K562 (cell line): ENCODE measurements at regions not wholly inside any gene's neighbourhood (a gene's known extent, or its start where the extent isn't known, plus 50 kb on each side); places are given as distances from the start of the nearest gene placed in this dataset.

ENCODE experiments used
- ATAC-seq: fragments of 200-7000 bp; cut with Tn5 transposase; 3 replicates; pipeline ENCODE4 v1.9.1; 2020; ENCODE audit warnings: moderate library complexity
- BruUV-seq: library from RNA; stranded (reverse); fragments of 400-500 nt; replicated peaks from 2 replicates; lab custom pipeline; 2021; lab: Mats Ljungman, UMichigan
- CTCF ChIA-PET: fragments of 300-600 bp; formaldehyde crosslinking; extraction: SDS; loops from one replicate; lab custom pipeline; 2021; ENCODE audit warnings: low intra/inter-chr PET ratio; lab: Yijun Ruan, JAX
- POLR2A ChIA-PET: fragments of 300-600, 350-650 bp; sonication (Branson Sonifier 250); formaldehyde crosslinking; extraction: SDS; loops from one replicate; lab custom pipeline; 2021; ENCODE audit warnings: antibody characterized with exemption, inconsistent platforms; lab: Yijun Ruan, JAX
- DNase-seq, 4 experiments: peaks; one replicate each; pipeline versions ENCODE4 v3.0.0 to v3.0.0-alpha.2; 2011 to 2018; ENCODE audit warnings: low spot score in 3 of 4, mixed read lengths in 3 of 4; ENCODE audit errors: extremely low read depth in 1 of 4
- FAIRE-seq: peaks from 2 replicates; lab custom pipeline; 2011; peaks lifted over from hg19 to GRCh38; lab: Jason Lieb, UNC
- H2AFZ ChIP-seq: 2 replicates; pipeline ENCODE4 v1.6.0; 2011; ENCODE audit warnings: low read depth, low read length, control low read depth, inconsistent platforms
- H3K27ac ChIP-seq: fragments of 200-600 bp; 3 replicates; pipeline ENCODE4 v1.8.0; 2011; ENCODE audit warnings: low read depth, mild to moderate bottlenecking, control low read depth, inconsistent platforms, low read length, moderate library complexity, mixed read lengths; ENCODE audit errors: extremely low read depth
- H3K27me3 ChIP-seq, 2 experiments: fragments of 300-600 bp in 1 of 2; 2 replicates in 1 of 2; 3 replicates in 1 of 2; pipeline versions ENCODE4 v1.6.0 to v1.8.0; 2011; ENCODE audit warnings: inconsistent platforms in 2 of 2, low read length in 2 of 2, mild to moderate bottlenecking in 1 of 2, mixed read lengths in 1 of 2, moderate library complexity in 1 of 2; ENCODE audit not compliant: control insufficient read depth in 2 of 2, insufficient read depth in 2 of 2
- H3K36me3 ChIP-seq: fragments of 300-600 bp; 3 replicates; pipeline ENCODE4 v1.8.0; 2011; ENCODE audit warnings: mild to moderate bottlenecking, low read length, inconsistent platforms; ENCODE audit not compliant: control insufficient read depth, insufficient read depth
- H3K4me1 ChIP-seq, 2 experiments: fragments of 200-600 bp in 1 of 2; replicated peaks in 1 of 2; 2 replicates in 1 of 2; 3 replicates in 1 of 2; pipeline versions ENCODE4 v1.5.1 to v1.8.0; 2011; ENCODE audit warnings: inconsistent platforms in 2 of 2, low read length in 2 of 2, mild to moderate bottlenecking in 1 of 2, mixed read lengths in 1 of 2, moderate library complexity in 1 of 2; ENCODE audit not compliant: control insufficient read depth in 2 of 2, insufficient read depth in 2 of 2
- H3K4me2 ChIP-seq: 2 replicates; pipeline ENCODE4 v1.6.1; 2011; ENCODE audit warnings: low read length, control low read depth, inconsistent platforms, mixed read lengths; ENCODE audit not compliant: insufficient read depth
- H3K4me3 ChIP-seq: fragments of 200-600 bp; sonication (generic), shearing (Covaris generic); 2 replicates; pipeline ENCODE4 v1.5.1; 2016; ENCODE audit warnings: control low read depth, inconsistent platforms
- H3K79me2 ChIP-seq: fragments of 200-600 bp; 3 replicates; pipeline ENCODE4 v1.8.0; 2011; ENCODE audit warnings: low read length, inconsistent platforms; ENCODE audit not compliant: control insufficient read depth, insufficient read depth
- H3K9ac ChIP-seq, 2 experiments: 2 replicates each; pipeline versions ENCODE4 v1.6.0 to v1.6.1; 2011; ENCODE audit warnings: low read depth in 2 of 2, low read length in 2 of 2, control low read depth in 1 of 2, inconsistent platforms in 1 of 2, mild to moderate bottlenecking in 1 of 2, mixed read lengths in 1 of 2; ENCODE audit not compliant: insufficient read depth in 1 of 2
- H3K9me1 ChIP-seq: one replicate; pipeline ENCODE4 v1.6.0; 2011; ENCODE audit warnings: inconsistent platforms, mild to moderate bottlenecking, low read length, moderate library complexity; ENCODE audit not compliant: control insufficient read depth, insufficient read depth
- H3K9me3 ChIP-seq: replicated peaks from 2 replicates; pipeline ENCODE4 v1.5.1; 2011; ENCODE audit warnings: low read depth, low read length, inconsistent platforms; ENCODE audit not compliant: control insufficient read depth, insufficient read depth
- H4K20me1 ChIP-seq: replicated peaks from 2 replicates; pipeline ENCODE4 v1.6.1; 2011; ENCODE audit warnings: low read length, inconsistent platforms, mixed read lengths; ENCODE audit not compliant: control insufficient read depth, insufficient read depth
- ETS2 ChIP-seq: IDR thresholded peaks from 2 replicates; pipeline ENCODE4 v1.6.1; 2016; ENCODE audit warnings: borderline replicate concordance, missing genetic modification characterization, mild to moderate bottlenecking, moderate library complexity, missing compliant biosample characterization; ENCODE audit not compliant: poor library complexity, severe bottlenecking
- HDAC1 ChIP-seq, 2 experiments: fragments of 450-650 bp; IDR thresholded peaks; 2 replicates each; pipeline ENCODE4 v1.6.1; 2016 to 2017; ENCODE audit warnings: inconsistent platforms in 1 of 2, mild to moderate bottlenecking in 1 of 2, moderate library complexity in 1 of 2
- NELFE ChIP-seq: IDR thresholded peaks from 2 replicates; pipeline ENCODE4 v1.6.1; 2011; ENCODE audit warnings: mild to moderate bottlenecking; ENCODE audit not compliant: insufficient read depth, insufficient read length
- SRF ChIP-seq, 2 experiments: fragments of 250-450, 450-650 bp in 1 of 2; sonication (Bioruptor Pico) in 1 of 2; sonication (generic) in 1 of 2; formaldehyde crosslinking; IDR thresholded peaks; 2 replicates each; pipeline versions ENCODE4 v1.5.0 to v1.5.1; 2020 to 2022; ENCODE audit warnings: mild to moderate bottlenecking in 1 of 2, missing genetic modification reagents in 1 of 2
- ZNF175 ChIP-seq: fragments of 200-800 bp; sonication (Bioruptor generic); IDR thresholded peaks from 2 replicates; pipeline ENCODE4 v1.6.1; 2016; ENCODE audit warnings: low read depth, mild to moderate bottlenecking, missing genetic modification characterization, missing compliant biosample characterization
- WGBS: fragments of 100-300 bp; shearing (Covaris generic); methylation state at CpG from one replicate; pipeline ENCODE4 v1.1.6; 2016; ENCODE audit warnings: low coverage, mixed read lengths; ENCODE audit not compliant: insufficient coverage; ENCODE audit errors: missing lambda C conversion rate; 5-methylcytosine and 5-hydroxymethylcytosine counted together
- in situ Hi-C: fragments of 300-500 bp; cut with MboI; formaldehyde crosslinking; loops from 4 replicates; pipeline ENCODE4 v1.15.0; 2018; ENCODE audit warnings: inconsistent platforms, mixed read lengths
- intact Hi-C: fragments of 100-400 bp; cut with micrococcal nuclease; formaldehyde crosslinking; loops from 2 replicates; pipeline ENCODE4 v1.14.2; 2022

- H3K9me1 ChIP-seq = no peaks in the 10 kb centered on the region
- ATAC-seq = no peak
- no peaks in the 10 kb centered on the region; the same call in 1 of the 2 replicates for H3K9me3 ChIP-seq
- no peak overlapping the region for H3K9ac ChIP-seq
- peaks cover 13 to 19% of the 10 kb centered on the region in 2 experiments; a peak in 4 of 5 replicates for H3K27me3 ChIP-seq
- H3K36me3 ChIP-seq = no peaks in the 10 kb centered on the region
- no peak overlapping the region for H3K27ac ChIP-seq
- POLR2A ChIA-PET = interaction anchor here (0.6 kb wide), 1 partner anchor 28 kb away, joined by 3 read pairs; no protein-coding TSS in a partner anchor
- TF ChIP-seq HDAC1 (IDR thresholded peaks at IDR 0.05) (no peak), ZNF175 (no peak), ETS2 (tag) (no peak), SRF (CRISPR knock-in tag; IDR thresholded peaks at IDR 0.05) (no peak), NELFE (no peak)
- TF ChIP-seq, all 486 proteins: peak for 0
- peaks cover 0 to 6% of the 10 kb centered on the region in 2 experiments; a peak in 1 of 5 replicates for H3K4me1 ChIP-seq
- FAIRE-seq (no peak), DNase-seq (no peak)
- 2% methylated on average over 10 of the region's 10 CpGs for WGBS
- no peak overlapping the region for H2AFZ ChIP-seq
- intact Hi-C loops = no loop called here
- no peaks in the 10 kb centered on the region for H3K79me2 ChIP-seq
- no TSS peak for BruUV-seq
- no peaks in the 10 kb centered on the region for H4K20me1 ChIP-seq
- no peak overlapping the region for H3K4me2 ChIP-seq
- in situ Hi-C loops = no loop called here
- no peak overlapping the region for H3K4me3 ChIP-seq
- CTCF ChIA-PET = no interaction called here
Measured at GRCh38 chr1:13888351-13888986, 188.5 kb downstream of the PRDM2 start.
